Endothelial cell (in vitro differentiated cells): ENCODE measurements at regions not wholly inside any gene's neighbourhood (a gene's known extent, or its start where the extent isn't known, plus 50 kb on each side); places are given as distances from the start of the nearest gene placed in this dataset.

ENCODE experiments used
- DNase-seq: peaks from one replicate; pipeline ENCODE4 v3.0.0; 2021; ENCODE audit warnings: low spot score
- H3K27ac Mint-ChIP-seq: one replicate; pipeline ENCODE4 v1.8.0; 2021; ENCODE audit warnings: mixed read lengths, inconsistent platforms; ENCODE audit not compliant: unreplicated experiment
- H3K27me3 Mint-ChIP-seq: one replicate; pipeline ENCODE4 v1.8.0; 2021; ENCODE audit warnings: mild to moderate bottlenecking, moderate library complexity, mixed read lengths, inconsistent platforms; ENCODE audit not compliant: unreplicated experiment
- H3K36me3 Mint-ChIP-seq: one replicate; pipeline ENCODE4 v1.8.0; 2021; ENCODE audit warnings: mild to moderate bottlenecking, low read depth, mixed read lengths, inconsistent platforms; ENCODE audit not compliant: unreplicated experiment
- H3K4me1 Mint-ChIP-seq: one replicate; pipeline ENCODE4 v1.8.0; 2021; ENCODE audit warnings: mild to moderate bottlenecking, mixed read lengths, inconsistent platforms; ENCODE audit not compliant: unreplicated experiment
- H3K4me3 Mint-ChIP-seq: one replicate; pipeline ENCODE4 v1.8.0; 2021; ENCODE audit warnings: mild to moderate bottlenecking, mixed read lengths, inconsistent platforms; ENCODE audit not compliant: unreplicated experiment
- H3K9me3 Mint-ChIP-seq: one replicate; pipeline ENCODE4 v1.8.0; 2021; ENCODE audit warnings: mixed read lengths, inconsistent platforms; ENCODE audit not compliant: unreplicated experiment
- TF ChIP-seq, protein P1 (sequence below): fragments of 200-600 bp; sonication (generic); IDR thresholded peaks from one replicate; pipeline ENCODE4 v1.5.0; 2021; ENCODE audit warnings: antibody characterized with exemption; ENCODE audit not compliant: unreplicated experiment

DNA sequence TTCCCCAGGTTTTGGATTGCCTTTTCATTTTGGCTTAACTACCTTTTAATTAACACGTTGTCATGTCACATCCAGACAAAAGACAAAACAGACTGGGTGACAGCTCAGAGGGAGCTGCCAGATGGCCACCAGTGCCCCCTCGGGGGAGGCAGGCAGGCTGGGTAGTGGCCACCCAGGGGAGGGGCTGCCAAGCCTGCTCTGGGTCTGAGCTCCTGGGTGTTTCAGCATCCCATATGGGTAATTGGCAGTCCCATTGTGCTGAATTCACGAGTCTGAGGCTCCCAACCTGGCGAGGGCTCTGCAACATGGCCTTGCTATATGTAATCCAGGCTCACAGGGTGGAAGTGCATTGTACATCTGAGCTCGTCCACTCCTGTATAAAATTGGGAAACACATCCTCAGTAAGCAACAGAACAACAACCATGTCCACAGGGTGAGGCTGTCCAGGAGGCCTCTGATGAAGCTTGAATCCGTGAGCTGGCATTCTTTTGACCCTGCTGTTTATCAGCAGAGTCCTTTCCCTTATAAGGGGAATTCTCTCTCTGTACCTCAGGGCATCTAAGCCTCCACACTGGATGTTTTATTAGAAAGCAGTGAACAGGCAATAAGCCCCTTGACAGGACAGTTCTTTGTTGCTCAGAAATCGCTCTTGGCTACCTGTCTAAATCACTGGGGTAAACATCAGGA, 111.7 kb upstream of the SLC22A23 start:
- Mint-ChIP-seq H3K36me3 (no peaks in the 10 kb centered on the region), H3K9me3 (no peaks in the 10 kb centered on the region), H3K4me1 (peaks cover 12% of the 10 kb centered on the region), H3K27ac (no peak overlapping the region), H3K4me3 (no peak overlapping the region), H3K27me3 (peaks cover 5% of the 10 kb centered on the region)
- TF ChIP-seq, protein P1, sequence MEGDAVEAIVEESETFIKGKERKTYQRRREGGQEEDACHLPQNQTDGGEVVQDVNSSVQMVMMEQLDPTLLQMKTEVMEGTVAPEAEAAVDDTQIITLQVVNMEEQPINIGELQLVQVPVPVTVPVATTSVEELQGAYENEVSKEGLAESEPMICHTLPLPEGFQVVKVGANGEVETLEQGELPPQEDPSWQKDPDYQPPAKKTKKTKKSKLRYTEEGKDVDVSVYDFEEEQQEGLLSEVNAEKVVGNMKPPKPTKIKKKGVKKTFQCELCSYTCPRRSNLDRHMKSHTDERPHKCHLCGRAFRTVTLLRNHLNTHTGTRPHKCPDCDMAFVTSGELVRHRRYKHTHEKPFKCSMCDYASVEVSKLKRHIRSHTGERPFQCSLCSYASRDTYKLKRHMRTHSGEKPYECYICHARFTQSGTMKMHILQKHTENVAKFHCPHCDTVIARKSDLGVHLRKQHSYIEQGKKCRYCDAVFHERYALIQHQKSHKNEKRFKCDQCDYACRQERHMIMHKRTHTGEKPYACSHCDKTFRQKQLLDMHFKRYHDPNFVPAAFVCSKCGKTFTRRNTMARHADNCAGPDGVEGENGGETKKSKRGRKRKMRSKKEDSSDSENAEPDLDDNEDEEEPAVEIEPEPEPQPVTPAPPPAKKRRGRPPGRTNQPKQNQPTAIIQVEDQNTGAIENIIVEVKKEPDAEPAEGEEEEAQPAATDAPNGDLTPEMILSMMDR: no peak
- DNase-seq: no peak

DNA sequence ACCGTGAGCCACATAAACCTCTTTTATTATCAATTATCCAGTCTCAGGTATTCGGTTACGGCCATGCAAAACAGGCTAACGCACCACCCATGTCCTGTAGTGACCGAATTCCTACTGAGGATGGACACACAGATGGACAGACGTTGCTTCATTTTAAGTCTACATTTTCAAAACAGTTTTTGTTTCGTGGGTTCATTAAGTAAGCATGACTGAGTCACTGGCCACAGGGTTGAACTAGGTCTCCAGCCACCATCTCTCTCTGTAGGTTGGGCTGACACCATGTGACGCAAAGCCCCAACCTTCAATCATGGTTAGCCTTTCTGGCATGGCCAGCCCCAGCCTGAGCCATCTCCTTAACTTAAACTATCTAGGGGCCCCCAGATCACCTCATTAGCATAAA, 110.0 kb upstream of the SLC22A23 start:
- H3K4me1 Mint-ChIP-seq: peaks cover 28% of the 10 kb centered on the region
- no peak for DNase-seq
- no peak overlapping the region for H3K4me3 Mint-ChIP-seq
- no peak overlapping the region for H3K27ac Mint-ChIP-seq
- peaks cover 3% of the 10 kb centered on the region for H3K27me3 Mint-ChIP-seq
- TF ChIP-seq, protein P1: no peak
- no peaks in the 10 kb centered on the region for H3K36me3 Mint-ChIP-seq
- H3K9me3 Mint-ChIP-seq: no peaks in the 10 kb centered on the region

DNA sequence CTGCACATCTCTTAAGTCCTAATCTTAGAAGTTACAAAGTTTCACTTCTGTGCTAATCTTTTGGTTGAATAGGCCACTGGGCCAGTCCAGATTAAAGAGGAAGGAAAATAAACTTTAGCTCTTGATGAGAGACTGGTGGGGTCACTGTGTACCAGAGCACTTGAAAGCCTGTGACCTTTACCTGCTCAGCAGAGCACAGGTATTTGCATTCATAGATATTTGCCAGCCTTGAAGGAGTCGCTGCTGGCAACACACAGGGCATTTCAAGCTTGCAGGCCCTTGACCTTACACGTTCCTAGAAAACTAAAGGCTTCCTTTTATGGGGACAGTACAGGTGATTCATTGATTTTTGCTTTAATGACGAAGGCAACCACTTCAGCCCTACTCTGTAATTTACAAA, 108.4 kb upstream of the SLC22A23 start:
- H3K36me3 Mint-ChIP-seq: no peaks in the 10 kb centered on the region
- peaks cover 42% of the 10 kb centered on the region for H3K4me1 Mint-ChIP-seq
- no peaks in the 10 kb centered on the region for H3K27me3 Mint-ChIP-seq
- TF ChIP-seq, protein P1: no peak
- no peak overlapping the region for H3K4me3 Mint-ChIP-seq
- no peaks in the 10 kb centered on the region for H3K9me3 Mint-ChIP-seq
- no peak for DNase-seq
- H3K27ac Mint-ChIP-seq: no peak overlapping the region

DNA sequence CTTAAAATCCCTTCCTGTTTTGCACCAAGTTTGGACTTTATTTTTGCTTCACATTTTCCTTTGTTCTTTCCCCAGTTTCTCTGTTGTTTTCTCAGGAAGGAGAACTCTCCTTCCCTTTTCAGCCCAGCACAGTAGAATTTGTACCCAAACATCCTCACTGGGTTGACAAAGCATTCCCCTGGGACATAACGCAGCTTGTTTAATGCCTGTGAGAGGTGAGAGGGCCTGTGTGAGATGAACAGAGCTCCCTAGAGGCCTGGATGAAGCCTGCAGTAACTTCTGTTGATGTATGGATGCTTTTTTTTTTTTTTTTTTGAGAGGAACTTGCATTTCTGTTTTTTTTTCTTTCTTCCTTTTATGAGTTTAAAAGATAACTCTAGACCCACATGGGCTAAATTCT, 104.9 kb upstream of the SLC22A23 start:
- Mint-ChIP-seq H3K27ac (peak overlapping the region; percentile 97), H3K4me3 (no peak overlapping the region), H3K27me3 (no peaks in the 10 kb centered on the region), H3K36me3 (peaks cover 3% of the 10 kb centered on the region), H3K9me3 (no peaks in the 10 kb centered on the region), H3K4me1 (peaks cover 44% of the 10 kb centered on the region)
- peak; percentile 52 for DNase-seq
- TF ChIP-seq, protein P1: no peak

DNA sequence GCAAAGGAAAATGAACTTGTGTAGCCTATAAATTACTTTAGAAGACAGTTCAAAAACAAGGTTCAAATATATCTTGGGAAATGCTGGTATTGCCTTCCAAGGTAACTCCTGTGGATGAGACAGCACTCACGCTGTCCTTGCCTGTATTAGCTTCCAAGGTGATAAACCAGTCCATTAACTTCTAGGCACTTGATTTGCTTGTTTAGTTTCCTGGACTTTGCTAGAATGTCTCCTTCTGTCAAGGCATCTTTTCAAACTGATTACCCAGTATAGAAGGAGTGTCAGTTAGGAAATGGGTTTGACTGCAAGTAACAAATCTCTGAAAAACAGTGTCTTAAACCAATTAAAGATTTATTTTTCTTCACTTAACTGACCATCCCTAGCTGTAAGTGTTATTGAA, 103.4 kb upstream of the SLC22A23 start:
- Mint-ChIP-seq H3K4me3 (no peak overlapping the region), H3K27me3 (no peaks in the 10 kb centered on the region), H3K9me3 (no peaks in the 10 kb centered on the region), H3K36me3 (peaks cover 3% of the 10 kb centered on the region), H3K4me1 (peaks cover 42% of the 10 kb centered on the region), H3K27ac (peak overlapping the region; percentile 6)
- DNase-seq: no peak
- TF ChIP-seq, protein P1: no peak
